ENCODE measurements at regions not wholly inside any gene's neighbourhood (a gene's known extent, or its start where the extent isn't known, plus 50 kb on each side); places are given as distances from the start of the nearest gene placed in this dataset.
"Not testable (repeated sequence)": the region's sequence is repeated elsewhere in the genome, so short reads cannot be mapped to it uniquely, and the experiment has no call there.

DNA sequence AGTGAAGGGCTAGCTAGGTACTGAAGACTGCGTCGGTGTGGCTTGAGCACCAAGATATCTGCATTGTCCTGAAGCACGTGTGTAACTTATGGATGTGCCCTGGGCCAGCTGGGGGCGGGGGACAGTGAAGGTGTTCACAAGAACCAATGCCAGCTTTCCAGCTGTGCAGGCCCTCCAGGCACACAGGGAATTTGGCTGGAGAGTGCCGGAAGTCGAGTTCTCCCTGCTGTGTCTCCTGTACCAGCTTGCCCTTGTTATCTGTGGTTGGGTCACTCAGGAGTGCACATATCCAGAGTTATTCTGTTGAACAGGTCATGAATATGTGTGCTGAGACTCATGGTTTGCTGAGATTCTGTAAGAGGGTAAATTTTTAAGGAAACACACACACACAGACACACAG is 75.9 kb upstream of the CRY1 start:
- Histone ChIP-seq H3K4me1 (ENCODE audit: control insufficient read depth in 2 of 2, insufficient read depth in 2 of 2, low read length in 2 of 2) (no peaks in the 10 kb centered on the region), H3K27ac (ENCODE audit: low read depth in 1 of 2, low read length in 1 of 2) (no peak overlapping the region), H3K4me3 (ENCODE audit: low read length in 2 of 2) (no peak overlapping the region), H3K27me3 (ENCODE audit: control insufficient read depth in 2 of 2, insufficient read depth in 1 of 2, low read length in 1 of 2) (no peaks in the 10 kb centered on the region), H3K36me3 (ENCODE audit: control insufficient read depth in 2 of 2, insufficient read depth in 2 of 2, low read length in 1 of 2) (no peaks in the 10 kb centered on the region), H3K9me3 (ENCODE audit: control insufficient read depth in 2 of 2, insufficient read depth in 1 of 2, low read length in 1 of 2) (no peaks in the 10 kb centered on the region)
- WGBS: 94% methylated on average over 6 of the region's 6 CpGs
- no peak for DNase-seq (ENCODE audit: low read depth in 6 of 9, low spot score in 9 of 9)

DNA sequence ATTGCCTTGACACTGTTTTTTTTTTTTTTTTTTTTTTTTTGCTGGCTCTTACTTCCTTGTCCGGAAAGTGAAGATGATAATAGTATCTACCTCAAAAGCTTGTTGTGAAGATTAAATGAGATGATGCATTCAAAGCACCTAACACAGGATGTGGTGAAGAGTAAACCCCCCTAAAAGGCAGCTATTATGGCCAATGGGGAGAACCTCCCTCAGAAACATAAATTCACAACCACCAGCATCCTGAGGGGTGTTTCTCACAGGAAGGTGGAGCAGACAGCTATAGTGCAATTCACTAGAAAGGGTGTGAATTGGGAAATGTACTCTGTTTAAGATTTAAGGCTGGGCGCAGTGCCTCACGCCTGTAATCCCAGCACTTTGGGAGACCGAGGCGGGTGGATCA is 85.4 kb upstream of the CRY1 start:
- Histone ChIP-seq H3K9me3 (ENCODE audit: control insufficient read depth in 2 of 2, insufficient read depth in 1 of 2, low read length in 1 of 2) (no peaks in the 10 kb centered on the region), H3K27me3 (ENCODE audit: control insufficient read depth in 2 of 2, insufficient read depth in 1 of 2, low read length in 1 of 2) (no peaks in the 10 kb centered on the region), H3K4me3 (ENCODE audit: low read length in 2 of 2) (no peak overlapping the region), H3K4me1 (ENCODE audit: control insufficient read depth in 2 of 2, insufficient read depth in 2 of 2, low read length in 2 of 2) (no peaks in the 10 kb centered on the region), H3K36me3 (ENCODE audit: control insufficient read depth in 2 of 2, insufficient read depth in 2 of 2, low read length in 1 of 2) (no peaks in the 10 kb centered on the region), H3K27ac (ENCODE audit: low read depth in 1 of 2, low read length in 1 of 2) (no peak overlapping the region)
- DNase-seq (ENCODE audit: low read depth in 6 of 9, low spot score in 9 of 9): peak in 7 of 9 donors; percentile 5 to 64 (median 28)
- WGBS: 90% methylated on average over 5 of the region's 5 CpGs

DNA sequence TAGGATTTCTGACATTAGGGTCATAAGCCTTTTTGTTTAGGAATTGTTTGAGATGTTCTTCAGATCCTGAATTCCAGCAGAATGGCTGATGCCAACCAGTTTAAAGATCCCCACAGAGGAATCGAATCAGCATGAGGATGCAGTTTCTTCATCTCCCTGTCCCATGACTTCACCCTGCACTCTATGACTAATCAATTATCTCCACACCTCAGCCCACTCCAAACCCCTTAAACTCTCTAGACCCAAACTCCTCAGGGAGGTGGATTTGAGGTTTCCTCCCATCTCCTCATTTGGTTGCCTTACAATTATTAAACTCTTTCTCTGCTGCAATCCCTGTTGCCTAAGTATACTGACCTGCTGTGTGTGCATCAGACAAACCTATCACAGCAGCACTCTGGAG is 86.5 kb upstream of the CRY1 start:
- Histone ChIP-seq H3K9me3 (ENCODE audit: control insufficient read depth in 2 of 2, insufficient read depth in 1 of 2, low read length in 1 of 2) (no peaks in the 10 kb centered on the region), H3K27ac (ENCODE audit: low read depth in 1 of 2, low read length in 1 of 2) (no peak overlapping the region), H3K27me3 (ENCODE audit: control insufficient read depth in 2 of 2, insufficient read depth in 1 of 2, low read length in 1 of 2) (no peaks in the 10 kb centered on the region), H3K4me3 (ENCODE audit: low read length in 2 of 2) (no peak overlapping the region), H3K4me1 (ENCODE audit: control insufficient read depth in 2 of 2, insufficient read depth in 2 of 2, low read length in 2 of 2) (no peaks in the 10 kb centered on the region), H3K36me3 (ENCODE audit: control insufficient read depth in 2 of 2, insufficient read depth in 2 of 2, low read length in 1 of 2) (no peaks in the 10 kb centered on the region)
- DNase-seq (ENCODE audit: low read depth in 6 of 9, low spot score in 9 of 9): no peak
- 94% methylated on average over 1 of the region's 1 CpG for WGBS

DNA sequence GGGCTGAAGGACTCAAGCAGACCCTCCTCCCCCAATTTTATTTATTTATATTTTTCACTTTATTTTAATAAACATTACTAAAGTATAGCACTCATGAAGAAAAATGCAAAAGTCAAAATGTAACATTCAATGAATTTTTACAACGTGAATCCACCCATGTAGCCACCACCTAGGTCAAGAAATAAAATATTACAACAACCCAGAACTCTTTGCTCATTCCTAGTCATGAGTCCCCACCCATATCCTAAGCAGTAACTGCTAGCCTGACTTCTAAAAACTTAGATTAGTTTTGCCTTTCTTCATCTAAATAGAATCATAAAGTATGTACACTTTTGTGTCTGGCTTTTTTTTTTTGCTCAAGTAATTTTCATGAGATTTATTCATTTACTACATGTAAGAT is 86.9 kb upstream of the CRY1 start:
- DNase-seq (ENCODE audit: low read depth in 6 of 9, low spot score in 9 of 9): no peak
- Histone ChIP-seq H3K9me3 (ENCODE audit: control insufficient read depth in 2 of 2, insufficient read depth in 1 of 2, low read length in 1 of 2) (no peaks in the 10 kb centered on the region), H3K4me3 (ENCODE audit: low read length in 2 of 2) (no peak overlapping the region), H3K27me3 (ENCODE audit: control insufficient read depth in 2 of 2, insufficient read depth in 1 of 2, low read length in 1 of 2) (no peaks in the 10 kb centered on the region), H3K36me3 (ENCODE audit: control insufficient read depth in 2 of 2, insufficient read depth in 2 of 2, low read length in 1 of 2) (no peaks in the 10 kb centered on the region), H3K27ac (ENCODE audit: low read depth in 1 of 2, low read length in 1 of 2) (no peak overlapping the region), H3K4me1 (ENCODE audit: control insufficient read depth in 2 of 2, insufficient read depth in 2 of 2, low read length in 2 of 2) (no peaks in the 10 kb centered on the region)
- 89% methylated on average over 1 of the region's 1 CpG for WGBS

DNA sequence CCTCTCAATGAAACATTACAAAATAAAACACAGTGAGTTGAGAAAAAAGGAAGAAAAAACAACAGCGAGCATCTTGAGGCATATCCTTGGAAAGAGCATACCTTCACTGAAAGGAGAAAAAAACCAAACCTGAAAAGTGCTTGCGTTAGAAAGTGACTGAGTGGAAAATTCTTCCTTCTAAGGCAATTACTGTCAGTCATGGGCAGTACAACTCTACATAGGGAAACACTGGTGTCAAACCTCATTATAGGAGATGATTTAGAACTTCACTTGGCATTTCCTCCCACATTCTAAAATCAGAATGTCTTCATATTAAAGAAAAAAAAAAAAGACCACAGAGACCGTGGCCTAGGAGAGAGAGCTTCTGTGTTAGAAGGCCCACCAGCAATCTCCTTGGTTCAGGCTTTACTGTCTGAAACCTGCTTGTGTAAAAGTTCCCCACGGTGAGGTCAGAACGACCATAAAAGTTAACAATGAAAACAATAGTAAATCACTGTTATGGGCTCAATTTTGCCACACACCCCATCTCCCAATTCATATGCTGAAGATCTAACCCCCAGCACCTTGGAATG is 91.1 kb upstream of the CRY1 start:
- no peaks in the 10 kb centered on the region for H3K4me1 ChIP-seq (ENCODE audit: control insufficient read depth in 2 of 2, insufficient read depth in 2 of 2, low read length in 2 of 2)
- WGBS: 52% methylated on average over 5 of the region's 5 CpGs
- no peak overlapping the region for H3K27ac ChIP-seq (ENCODE audit: low read depth in 1 of 2, low read length in 1 of 2)
- no peak for DNase-seq (ENCODE audit: low read depth in 6 of 9, low spot score in 9 of 9)
- no peaks in the 10 kb centered on the region for H3K27me3 ChIP-seq (ENCODE audit: control insufficient read depth in 2 of 2, insufficient read depth in 1 of 2, low read length in 1 of 2)
- H3K36me3 ChIP-seq (ENCODE audit: control insufficient read depth in 2 of 2, insufficient read depth in 2 of 2, low read length in 1 of 2): no peaks in the 10 kb centered on the region
- no peak overlapping the region for H3K4me3 ChIP-seq (ENCODE audit: low read length in 2 of 2)
- H3K9me3 ChIP-seq (ENCODE audit: control insufficient read depth in 2 of 2, insufficient read depth in 1 of 2, low read length in 1 of 2): no peaks in the 10 kb centered on the region

DNA sequence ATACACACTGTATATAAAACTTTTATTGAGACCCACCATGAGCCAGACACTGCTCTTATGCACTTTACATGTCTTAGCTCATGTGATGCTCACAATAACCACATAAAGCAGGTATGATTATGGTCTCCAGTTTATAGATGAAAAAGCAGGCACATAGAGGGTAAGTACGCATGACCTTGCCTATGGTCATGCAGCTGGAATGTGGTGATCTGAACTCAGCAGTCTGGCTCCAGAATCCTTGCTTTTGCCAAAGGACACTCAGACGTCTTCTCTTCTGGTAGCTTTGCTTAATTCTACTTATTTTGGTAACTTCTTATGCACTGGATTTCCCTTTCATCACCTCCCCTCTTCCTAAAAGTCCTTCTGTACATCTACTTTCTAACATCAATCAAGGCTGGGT is 103.3 kb upstream of the CRY1 start:
- H3K27ac ChIP-seq (ENCODE audit: low read depth in 1 of 2, low read length in 1 of 2): no peak overlapping the region
- H3K27me3 ChIP-seq (ENCODE audit: control insufficient read depth in 2 of 2, insufficient read depth in 1 of 2, low read length in 1 of 2): no peaks in the 10 kb centered on the region
- 85% methylated on average over 2 of the region's 2 CpGs for WGBS
- no peak overlapping the region for H3K4me3 ChIP-seq (ENCODE audit: low read length in 2 of 2)
- no peak for DNase-seq (ENCODE audit: low read depth in 6 of 9, low spot score in 9 of 9)
- H3K4me1 ChIP-seq (ENCODE audit: control insufficient read depth in 2 of 2, insufficient read depth in 2 of 2, low read length in 2 of 2): no peaks in the 10 kb centered on the region
- peaks cover 0 to 1% of the 10 kb centered on the region in 2 donors for H3K9me3 ChIP-seq (ENCODE audit: control insufficient read depth in 2 of 2, insufficient read depth in 1 of 2, low read length in 1 of 2)
- no peaks in the 10 kb centered on the region for H3K36me3 ChIP-seq (ENCODE audit: control insufficient read depth in 2 of 2, insufficient read depth in 2 of 2, low read length in 1 of 2)

DNA sequence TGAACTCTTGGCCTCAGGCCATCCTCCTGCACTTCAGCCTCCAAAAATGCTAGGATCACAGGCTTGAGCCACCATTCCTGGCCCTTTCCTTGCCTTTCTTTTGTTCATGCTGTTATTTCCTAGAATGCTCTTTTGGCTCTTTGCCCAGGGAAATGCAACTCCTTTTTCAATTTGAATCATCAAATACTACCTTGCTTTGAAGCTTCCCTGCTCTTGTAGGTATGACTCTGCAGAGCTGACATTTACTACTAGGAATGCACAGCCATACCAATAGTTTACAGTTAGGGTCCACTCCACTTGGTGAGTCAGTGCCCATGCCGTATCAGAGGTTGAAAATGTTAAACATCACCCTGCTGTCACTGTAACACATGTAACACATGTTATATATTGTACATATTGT is 107.0 kb upstream of the CRY1 start:
- no peak overlapping the region for H3K27ac ChIP-seq (ENCODE audit: low read depth in 1 of 2, low read length in 1 of 2)
- WGBS: 96% methylated on average over 1 of the region's 1 CpG

DNA sequence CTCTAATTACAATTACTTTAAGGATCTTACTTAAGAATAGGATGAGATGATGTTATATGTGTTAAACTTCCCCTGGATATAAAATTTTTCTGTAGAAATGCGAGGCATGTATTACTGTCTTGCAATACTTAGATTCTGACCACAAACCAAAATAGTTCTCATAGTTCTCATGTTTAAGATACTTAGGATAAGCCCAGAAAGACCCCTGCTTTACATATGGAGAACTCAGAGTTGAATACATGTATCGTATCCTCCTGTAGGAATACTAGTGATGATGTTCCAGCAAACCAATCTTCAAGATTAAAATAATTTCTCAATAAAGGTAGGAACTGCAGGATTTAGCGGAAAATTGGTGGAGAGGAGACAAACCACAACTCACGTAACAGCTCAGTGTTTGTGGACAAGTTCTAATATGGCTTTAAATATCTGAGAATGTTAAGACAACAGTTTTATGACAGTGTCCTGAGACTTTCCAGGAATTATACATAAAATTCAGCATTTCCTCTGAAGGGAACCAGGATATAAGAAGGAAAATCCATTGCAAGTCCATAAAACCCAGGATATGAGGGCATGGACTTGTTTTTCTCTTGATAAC is 114.7 kb upstream of the CRY1 start:
- 97% methylated on average over 4 of the region's 4 CpGs for WGBS
- no peaks in the 10 kb centered on the region for H3K9me3 ChIP-seq (ENCODE audit: control insufficient read depth in 2 of 2, insufficient read depth in 1 of 2, low read length in 1 of 2)

More for the DNA sequence above, 107.0 kb upstream of the CRY1 start:
- Histone ChIP-seq H3K36me3 (ENCODE audit: control insufficient read depth in 2 of 2, insufficient read depth in 2 of 2, low read length in 1 of 2) (no peaks in the 10 kb centered on the region), H3K9me3 (ENCODE audit: control insufficient read depth in 2 of 2, insufficient read depth in 1 of 2, low read length in 1 of 2) (no peaks in the 10 kb centered on the region), H3K27me3 (ENCODE audit: control insufficient read depth in 2 of 2, insufficient read depth in 1 of 2, low read length in 1 of 2) (no peaks in the 10 kb centered on the region), H3K4me1 (ENCODE audit: control insufficient read depth in 2 of 2, insufficient read depth in 2 of 2, low read length in 2 of 2) (no peaks in the 10 kb centered on the region), H3K4me3 (ENCODE audit: low read length in 2 of 2) (no peak overlapping the region)
- no peak for DNase-seq (ENCODE audit: low read depth in 6 of 9, low spot score in 9 of 9)

DNA sequence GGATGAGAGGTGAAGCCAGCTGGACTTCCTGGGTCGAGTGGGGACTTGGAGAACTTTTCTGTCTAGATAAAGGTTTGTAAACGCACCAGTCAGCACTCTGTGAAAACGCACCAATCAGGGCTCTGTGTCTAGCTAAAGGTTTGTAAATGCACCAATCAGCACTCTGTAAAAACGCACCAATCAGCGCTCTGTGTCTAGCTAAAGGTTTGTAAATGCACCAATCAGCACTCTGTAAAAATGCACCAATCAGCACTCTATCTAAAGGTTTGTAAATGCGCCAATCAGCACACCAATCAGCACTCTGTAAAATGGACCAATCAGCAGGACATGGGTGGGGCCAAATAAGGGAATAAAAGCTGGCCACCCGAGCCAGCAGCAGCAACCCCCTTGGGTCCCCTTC is 116.4 kb upstream of the CRY1 start:
- H3K36me3 ChIP-seq (ENCODE audit: control insufficient read depth in 2 of 2, insufficient read depth in 2 of 2, low read length in 1 of 2); DNase-seq (ENCODE audit: low read depth in 6 of 9, low spot score in 9 of 9); H3K4me3 ChIP-seq (ENCODE audit: low read length in 2 of 2); H3K27me3 ChIP-seq (ENCODE audit: control insufficient read depth in 2 of 2, insufficient read depth in 1 of 2, low read length in 1 of 2); H3K4me1 ChIP-seq (ENCODE audit: control insufficient read depth in 2 of 2, insufficient read depth in 2 of 2, low read length in 2 of 2); H3K9me3 ChIP-seq (ENCODE audit: control insufficient read depth in 2 of 2, insufficient read depth in 1 of 2, low read length in 1 of 2); H3K27ac ChIP-seq (ENCODE audit: low read depth in 1 of 2, low read length in 1 of 2): not testable (repeated sequence)
- 94% methylated on average over 7 of the region's 7 CpGs for WGBS

More for the DNA sequence above, 114.7 kb upstream of the CRY1 start:
- H3K27me3 ChIP-seq (ENCODE audit: control insufficient read depth in 2 of 2, insufficient read depth in 1 of 2, low read length in 1 of 2): no peaks in the 10 kb centered on the region
- H3K27ac ChIP-seq (ENCODE audit: low read depth in 1 of 2, low read length in 1 of 2): no peak overlapping the region
- no peak for DNase-seq (ENCODE audit: low read depth in 6 of 9, low spot score in 9 of 9)
- no peak overlapping the region for H3K4me3 ChIP-seq (ENCODE audit: low read length in 2 of 2)
- no peaks in the 10 kb centered on the region for H3K4me1 ChIP-seq (ENCODE audit: control insufficient read depth in 2 of 2, insufficient read depth in 2 of 2, low read length in 2 of 2)
- no peaks in the 10 kb centered on the region for H3K36me3 ChIP-seq (ENCODE audit: control insufficient read depth in 2 of 2, insufficient read depth in 2 of 2, low read length in 1 of 2)
